ENCODE measurements at regions not wholly inside any gene's neighbourhood (a gene's known extent, or its start where the extent isn't known, plus 50 kb on each side); places are given as distances from the start of the nearest gene placed in this dataset.

- Histone ChIP-seq H3K4me1 (ENCODE audit: control insufficient read depth in 2 of 2, insufficient read depth in 1 of 2, low read depth in 1 of 2, low read length in 2 of 2) (no peaks in the 10 kb centered on the region), H3K4me3 (ENCODE audit: low read length in 2 of 2) (no peak overlapping the region), H2BK12ac (ENCODE audit: low read length) (no peak overlapping the region), H4K91ac (ENCODE audit: low read depth, low read length, poor library complexity) (no peak overlapping the region), H3K27me3 (ENCODE audit: control insufficient read depth in 3 of 3, insufficient read depth in 3 of 3, low read depth in 1 of 3, low read length in 3 of 3) (no peaks in the 10 kb centered on the region), H3K4ac (ENCODE audit: low read length) (no peak overlapping the region), H2BK15ac (ENCODE audit: low read length) (no peak overlapping the region), H4K8ac (ENCODE audit: low read depth, low read length) (no peak overlapping the region), H3K9ac (ENCODE audit: low read depth, low read length, poor library complexity) (no peak overlapping the region), H3K14ac (ENCODE audit: low read length) (no peak overlapping the region), H3K27ac (replicated peaks; ENCODE audit: low read length) (no peak overlapping the region), H3K23ac (ENCODE audit: low read depth, low read length, poor library complexity) (no peak overlapping the region), H2AFZ (ENCODE audit: low read length) (no peak overlapping the region), H3K18ac (ENCODE audit: low read length) (no peak overlapping the region), H3K9me3 (replicated peaks in 1 of 2; ENCODE audit: control insufficient read depth in 2 of 2, insufficient read depth in 1 of 2, low read depth in 1 of 2, low read length in 2 of 2) (peaks cover 0 to 1% of the 10 kb centered on the region in 2 donors), H3K4me2 (ENCODE audit: insufficient read depth, low read length, poor library complexity, severe bottlenecking) (no peak overlapping the region), H3K79me1 (ENCODE audit: low read depth, low read length) (no peaks in the 10 kb centered on the region), H3K36me3 (replicated peaks in 1 of 2; ENCODE audit: control insufficient read depth in 2 of 2, insufficient read depth in 2 of 2, low read length in 2 of 2) (no peaks in the 10 kb centered on the region), H2BK5ac (ENCODE audit: low read length) (no peak overlapping the region), H2BK120ac (ENCODE audit: low read depth, low read length) (no peak overlapping the region), H2AK5ac (ENCODE audit: low read depth, low read length) (no peak overlapping the region)
- no peak for DNase-seq (ENCODE audit: low spot score)
- no CpG with 5 or more reads among the region's 1 CpG for WGBS, 2 donors (ENCODE audit: extremely low coverage in 2 of 2, insufficient read length in 2 of 2, insufficient replicate concordance in 1 of 2)
Measured at GRCh38 chr5:130279386-130279785, 375.1 kb downstream of the CHSY3 start.

GRCh38 chr5:130278136-130278535 lies 373.9 kb downstream of the CHSY3 start:
- Histone ChIP-seq H4K91ac (ENCODE audit: low read depth, low read length, poor library complexity) (no peak overlapping the region), H4K8ac (ENCODE audit: low read depth, low read length) (peak overlapping the region; percentile 82), H2BK120ac (ENCODE audit: low read depth, low read length) (no peak overlapping the region), H2BK12ac (ENCODE audit: low read length) (no peak overlapping the region), H2AFZ (ENCODE audit: low read length) (no peak overlapping the region), H3K27ac (replicated peaks; ENCODE audit: low read length) (no peak overlapping the region), H3K36me3 (replicated peaks in 1 of 2; ENCODE audit: control insufficient read depth in 2 of 2, insufficient read depth in 2 of 2, low read length in 2 of 2) (no peaks in the 10 kb centered on the region), H3K4me2 (ENCODE audit: insufficient read depth, low read length, poor library complexity, severe bottlenecking) (no peak overlapping the region), H3K4ac (ENCODE audit: low read length) (no peak overlapping the region), H3K23ac (ENCODE audit: low read depth, low read length, poor library complexity) (peak overlapping the region; percentile 55), H3K4me1 (ENCODE audit: control insufficient read depth in 2 of 2, insufficient read depth in 1 of 2, low read depth in 1 of 2, low read length in 2 of 2) (peaks cover 0 to 1% of the 10 kb centered on the region in 2 donors), H2BK5ac (ENCODE audit: low read length) (no peak overlapping the region), H3K18ac (ENCODE audit: low read length) (peak overlapping the region; percentile 71), H3K79me1 (ENCODE audit: low read depth, low read length) (no peaks in the 10 kb centered on the region), H3K9ac (ENCODE audit: low read depth, low read length, poor library complexity) (no peak overlapping the region), H3K14ac (ENCODE audit: low read length) (no peak overlapping the region), H3K27me3 (ENCODE audit: control insufficient read depth in 3 of 3, insufficient read depth in 3 of 3, low read depth in 1 of 3, low read length in 3 of 3) (no peaks in the 10 kb centered on the region), H2AK5ac (ENCODE audit: low read depth, low read length) (no peak overlapping the region), H2BK15ac (ENCODE audit: low read length) (peak overlapping the region; percentile 58), H3K4me3 (ENCODE audit: low read length in 2 of 2) (no peak overlapping the region), H3K9me3 (replicated peaks in 1 of 2; ENCODE audit: control insufficient read depth in 2 of 2, insufficient read depth in 1 of 2, low read depth in 1 of 2, low read length in 2 of 2) (peaks cover 0 to 1% of the 10 kb centered on the region in 2 donors)
- WGBS, 2 donors (ENCODE audit: extremely low coverage in 2 of 2, insufficient read length in 2 of 2, insufficient replicate concordance in 1 of 2): no CpG with 5 or more reads among the region's 8 CpGs
- no peak for DNase-seq (ENCODE audit: low spot score)

- Histone ChIP-seq H3K18ac (ENCODE audit: low read length) (no peak overlapping the region), H2BK12ac (ENCODE audit: low read length) (no peak overlapping the region), H3K4me1 (ENCODE audit: control insufficient read depth in 2 of 2, insufficient read depth in 1 of 2, low read depth in 1 of 2, low read length in 2 of 2) (peaks cover 0 to 1% of the 10 kb centered on the region in 2 donors), H3K23ac (ENCODE audit: low read depth, low read length, poor library complexity) (no peak overlapping the region), H3K4me3 (ENCODE audit: low read length in 2 of 2) (no peak overlapping the region), H3K14ac (ENCODE audit: low read length) (no peak overlapping the region), H2BK120ac (ENCODE audit: low read depth, low read length) (no peak overlapping the region), H3K79me1 (ENCODE audit: low read depth, low read length) (no peaks in the 10 kb centered on the region), H3K27me3 (ENCODE audit: control insufficient read depth in 3 of 3, insufficient read depth in 3 of 3, low read depth in 1 of 3, low read length in 3 of 3) (no peaks in the 10 kb centered on the region), H2AK5ac (ENCODE audit: low read depth, low read length) (no peak overlapping the region), H2AFZ (ENCODE audit: low read length) (no peak overlapping the region), H3K36me3 (replicated peaks in 1 of 2; ENCODE audit: control insufficient read depth in 2 of 2, insufficient read depth in 2 of 2, low read length in 2 of 2) (no peaks in the 10 kb centered on the region), H3K27ac (replicated peaks; ENCODE audit: low read length) (no peak overlapping the region), H3K4ac (ENCODE audit: low read length) (no peak overlapping the region), H3K9me3 (replicated peaks in 1 of 2; ENCODE audit: control insufficient read depth in 2 of 2, insufficient read depth in 1 of 2, low read depth in 1 of 2, low read length in 2 of 2) (peaks cover 0 to 1% of the 10 kb centered on the region in 2 donors), H2BK15ac (ENCODE audit: low read length) (no peak overlapping the region), H2BK5ac (ENCODE audit: low read length) (no peak overlapping the region), H4K8ac (ENCODE audit: low read depth, low read length) (peak overlapping the region; percentile 82), H3K9ac (ENCODE audit: low read depth, low read length, poor library complexity) (no peak overlapping the region), H3K4me2 (ENCODE audit: insufficient read depth, low read length, poor library complexity, severe bottlenecking) (no peak overlapping the region), H4K91ac (ENCODE audit: low read depth, low read length, poor library complexity) (no peak overlapping the region)
- no CpG with 5 or more reads among the region's 8 CpGs for WGBS, 2 donors (ENCODE audit: extremely low coverage in 2 of 2, insufficient read length in 2 of 2, insufficient replicate concordance in 1 of 2)
- no peak for DNase-seq (ENCODE audit: low spot score)
Measured at GRCh38 chr5:130277522-130277921, 373.3 kb downstream of the CHSY3 start.

- H2BK5ac ChIP-seq (ENCODE audit: low read length): no peak overlapping the region
- peaks cover 0 to 1% of the 10 kb centered on the region in 2 donors for H3K4me1 ChIP-seq (ENCODE audit: control insufficient read depth in 2 of 2, insufficient read depth in 1 of 2, low read depth in 1 of 2, low read length in 2 of 2)
- H3K23ac ChIP-seq (ENCODE audit: low read depth, low read length, poor library complexity): peak overlapping the region; percentile 60
- H3K9me3 ChIP-seq (replicated peaks in 1 of 2; ENCODE audit: control insufficient read depth in 2 of 2, insufficient read depth in 1 of 2, low read depth in 1 of 2, low read length in 2 of 2): peaks cover 0 to 1% of the 10 kb centered on the region in 2 donors
- no peak overlapping the region for H2AK5ac ChIP-seq (ENCODE audit: low read depth, low read length)
- no peak overlapping the region for H2AFZ ChIP-seq (ENCODE audit: low read length)
- H2BK15ac ChIP-seq (ENCODE audit: low read length): no peak overlapping the region
- H3K27ac ChIP-seq (replicated peaks; ENCODE audit: low read length): no peak overlapping the region
- WGBS, 2 donors (ENCODE audit: extremely low coverage in 2 of 2, insufficient read length in 2 of 2, insufficient replicate concordance in 1 of 2): no CpG with 5 or more reads among the region's 5 CpGs
- no peak overlapping the region for H3K4me3 ChIP-seq (ENCODE audit: low read length in 2 of 2)
- H2BK12ac ChIP-seq (ENCODE audit: low read length): no peak overlapping the region
- H4K91ac ChIP-seq (ENCODE audit: low read depth, low read length, poor library complexity): no peak overlapping the region
- no peak overlapping the region for H3K4me2 ChIP-seq (ENCODE audit: insufficient read depth, low read length, poor library complexity, severe bottlenecking)
- no peak for DNase-seq (ENCODE audit: low spot score)
- H3K18ac ChIP-seq (ENCODE audit: low read length): peak overlapping the region; percentile 52
- H3K4ac ChIP-seq (ENCODE audit: low read length): no peak overlapping the region
- H3K27me3 ChIP-seq (ENCODE audit: control insufficient read depth in 3 of 3, insufficient read depth in 3 of 3, low read depth in 1 of 3, low read length in 3 of 3): no peaks in the 10 kb centered on the region
- H3K9ac ChIP-seq (ENCODE audit: low read depth, low read length, poor library complexity): no peak overlapping the region
- no peak overlapping the region for H2BK120ac ChIP-seq (ENCODE audit: low read depth, low read length)
- no peak overlapping the region for H3K14ac ChIP-seq (ENCODE audit: low read length)
- H3K36me3 ChIP-seq (replicated peaks in 1 of 2; ENCODE audit: control insufficient read depth in 2 of 2, insufficient read depth in 2 of 2, low read length in 2 of 2): no peaks in the 10 kb centered on the region
- no peak overlapping the region for H4K8ac ChIP-seq (ENCODE audit: low read depth, low read length)
- no peaks in the 10 kb centered on the region for H3K79me1 ChIP-seq (ENCODE audit: low read depth, low read length)
Measured at GRCh38 chr5:130277002-130277401, 372.7 kb downstream of the CHSY3 start.

Data from neuronal stem cell (in vitro differentiated cells).